HK-2 (cell line): ENCODE measurements at regions not wholly inside any gene's neighbourhood (a gene's known extent, or its start where the extent isn't known, plus 50 kb on each side); places are given as distances from the start of the nearest gene placed in this dataset.
"Not testable (repeated sequence)": the region's sequence is repeated elsewhere in the genome, so short reads cannot be mapped to it uniquely, and the experiment has no call there.

Experiments used
- DNase-seq: peaks from one replicate; pipeline ENCODE4 v3.0.0-alpha.2; 2018; ENCODE audit not compliant: unreplicated experiment

DNA sequence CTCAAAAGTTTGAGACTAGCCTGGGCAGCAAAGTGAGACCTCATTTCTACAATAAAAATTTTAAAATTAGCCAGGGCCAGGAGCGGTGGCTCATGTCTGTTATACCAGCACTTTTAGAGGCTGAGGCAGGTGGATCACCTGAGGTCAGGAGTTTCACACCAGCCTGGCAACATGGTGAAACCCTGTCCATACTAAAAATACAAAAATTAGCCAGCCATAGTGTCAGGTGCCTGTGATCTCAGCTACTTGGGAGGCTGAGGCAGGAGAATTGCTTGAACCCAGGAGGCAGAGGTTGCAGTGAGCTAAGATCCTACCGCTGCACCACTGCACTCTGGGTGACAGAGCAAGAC, 85.1 kb upstream of the MAP4 start:
- DNase-seq, result not testable (repeated sequence)

DNA sequence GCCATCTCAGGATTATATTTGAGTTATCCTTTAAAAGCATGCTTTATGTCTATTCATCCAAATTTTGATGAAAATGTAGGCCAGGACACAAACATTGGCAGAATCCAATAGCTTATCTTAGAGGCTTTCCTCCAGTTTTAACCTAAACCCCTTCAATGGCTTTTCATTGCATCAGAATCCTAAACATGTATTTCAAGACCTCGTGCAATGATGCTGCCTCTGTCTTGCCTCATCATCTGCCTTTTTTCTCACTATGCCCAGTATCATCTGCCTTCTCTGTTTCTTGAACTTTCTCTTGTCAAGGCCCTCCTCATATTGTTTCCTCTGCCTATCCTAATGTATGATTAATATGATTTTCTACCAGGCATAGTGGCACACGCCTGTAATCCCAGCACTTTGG, 76.1 kb upstream of the MAP4 start:
- no peak for DNase-seq

DNA sequence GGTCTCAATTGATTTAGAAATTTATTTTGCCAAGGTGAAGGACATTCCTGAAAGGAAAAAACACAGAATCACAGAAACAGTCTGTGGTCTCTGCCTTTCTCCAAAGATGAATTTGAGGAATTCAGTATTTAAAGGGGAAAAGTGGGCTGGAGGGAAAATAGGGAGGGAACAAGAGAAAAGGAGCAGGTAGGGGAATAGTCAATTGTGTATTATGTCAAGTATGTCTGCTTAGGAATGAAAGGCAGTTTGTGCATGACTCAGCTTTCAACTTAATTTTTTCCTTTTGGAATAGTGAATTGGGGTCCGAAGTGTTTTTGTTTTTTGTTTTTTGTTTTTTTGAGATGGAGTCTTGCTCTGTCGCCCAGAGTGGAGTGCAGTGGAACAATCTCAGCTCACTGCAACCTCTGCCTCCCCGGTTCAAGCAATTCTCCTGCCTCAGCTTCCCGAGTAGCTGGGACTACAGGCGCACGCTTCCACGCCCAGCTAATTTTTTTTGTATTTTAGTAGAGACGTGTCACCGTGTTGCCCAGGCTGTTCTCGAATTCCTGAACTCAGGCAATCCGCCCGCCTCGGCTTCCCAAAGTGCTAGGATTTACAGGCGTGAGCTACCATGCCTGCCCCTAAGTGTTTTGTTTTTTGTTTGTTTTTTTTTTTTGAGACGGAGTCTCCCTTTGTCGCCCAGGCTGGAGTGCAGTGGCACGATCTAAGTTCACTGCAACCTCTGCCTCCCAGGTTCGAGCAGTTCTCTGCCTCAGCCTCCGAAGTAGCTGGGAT, 74.1 kb upstream of the MAP4 start:
- DNase-seq, result no peak

DNA sequence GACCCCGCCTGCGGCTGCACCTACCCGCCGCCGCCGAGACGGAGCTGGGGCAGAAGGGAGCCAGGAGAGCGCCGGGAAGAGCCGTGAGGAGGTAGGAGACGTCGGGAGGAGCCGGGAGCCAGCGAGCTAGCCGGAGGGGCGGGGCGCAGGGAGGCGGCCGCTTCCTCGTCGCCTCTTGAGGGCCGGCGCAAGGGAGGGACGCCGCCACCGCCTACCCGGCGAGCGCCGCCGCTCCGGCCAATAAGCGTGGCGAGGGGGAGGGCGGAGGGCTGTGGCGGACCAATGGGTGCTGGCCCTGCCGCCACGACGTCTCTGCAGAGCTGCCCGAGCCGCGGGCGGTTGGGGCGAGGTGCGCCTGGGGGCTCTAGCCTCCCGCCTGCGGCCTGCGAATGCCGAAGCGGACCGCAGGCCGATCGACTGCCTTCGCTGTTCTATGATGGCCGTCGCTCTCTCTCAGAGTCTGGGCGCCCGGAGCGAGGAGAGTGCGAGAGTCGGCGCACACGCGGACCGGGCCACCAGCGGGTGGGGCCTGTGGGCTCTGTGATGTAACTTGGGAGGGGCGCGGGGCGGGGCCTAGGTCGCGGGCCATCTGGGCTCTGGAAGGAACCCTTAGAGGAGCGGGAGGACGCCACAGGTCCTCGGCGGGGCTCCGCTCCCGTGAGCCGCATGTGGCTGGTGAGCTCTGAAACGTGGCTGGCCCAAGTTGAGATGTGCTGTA, 72.7 kb upstream of the MAP4 start:
- DNase-seq, result peak; percentile 90

DNA sequence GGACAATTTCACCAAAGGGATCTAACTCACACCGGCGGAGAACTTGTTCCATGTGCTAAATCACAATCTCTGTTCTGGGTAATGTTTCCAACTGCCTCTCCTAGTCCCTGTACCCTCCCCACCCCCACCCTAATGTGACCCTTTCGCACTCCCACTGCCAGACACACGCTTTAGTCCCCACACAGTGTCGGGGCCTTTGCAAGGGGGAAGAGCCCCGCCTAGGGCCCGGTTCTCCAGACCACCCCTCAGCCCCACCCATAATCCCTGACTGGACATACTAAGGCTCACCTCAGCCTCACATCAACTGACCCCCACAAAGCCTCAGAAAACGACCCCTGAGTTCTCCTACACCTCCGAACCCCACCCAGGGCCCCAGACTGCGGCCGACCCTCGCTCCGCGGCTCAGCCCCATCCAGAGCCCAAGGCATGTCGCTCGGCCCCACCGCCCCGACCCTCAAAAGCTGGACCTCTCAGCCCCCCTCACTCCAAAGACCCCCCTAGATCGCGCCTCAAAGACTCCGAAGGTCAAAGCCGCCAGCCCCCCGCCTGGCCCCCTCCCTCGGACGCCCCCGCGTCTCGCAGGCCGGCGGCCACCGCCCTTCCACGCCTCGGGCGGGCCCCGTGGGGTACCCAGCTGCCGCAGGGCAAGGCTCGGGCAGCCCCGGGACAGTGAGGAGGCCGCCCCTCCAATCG, 72.0 kb upstream of the MAP4 start:
- DNase-seq, result peak; percentile 19

DNA sequence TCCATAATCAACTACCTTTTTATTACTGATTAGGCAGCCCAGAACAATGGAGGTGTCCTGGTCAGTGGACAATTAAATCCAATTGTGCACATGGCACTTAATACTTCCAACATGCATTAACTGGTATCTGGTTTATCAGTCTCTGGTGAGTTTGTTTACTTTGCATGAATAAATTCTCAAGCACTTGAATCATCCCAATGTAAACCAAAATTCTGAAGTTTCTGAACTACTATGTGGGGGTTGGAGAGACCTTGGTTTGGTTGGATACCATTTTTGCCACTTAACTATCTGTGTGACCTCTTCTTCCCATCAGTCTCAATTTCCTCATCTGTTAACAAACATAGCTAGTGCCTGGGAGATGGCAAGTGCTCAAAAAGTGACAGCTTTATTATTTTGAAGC, 70.5 kb upstream of the MAP4 start:
- DNase-seq, result no peak

DNA sequence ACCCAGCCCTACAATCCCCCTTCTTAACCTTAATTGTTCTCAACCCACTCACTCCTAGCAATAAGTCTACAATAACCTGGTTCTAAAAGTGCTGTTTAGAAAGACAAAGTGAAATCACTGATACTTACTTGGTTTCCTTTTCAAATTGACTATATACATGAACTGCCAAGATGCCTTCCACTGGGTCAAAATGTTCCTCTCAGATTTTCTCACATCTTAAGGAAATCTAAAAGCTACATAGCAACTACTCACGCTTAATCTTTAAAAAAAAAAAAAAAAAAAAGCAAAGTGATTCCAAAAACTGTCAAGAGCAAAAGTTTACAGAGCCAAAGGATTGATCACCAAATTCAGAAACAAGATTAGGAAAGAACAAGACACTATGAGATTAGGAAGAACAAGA, 68.7 kb upstream of the MAP4 start:
- no peak for DNase-seq

DNA sequence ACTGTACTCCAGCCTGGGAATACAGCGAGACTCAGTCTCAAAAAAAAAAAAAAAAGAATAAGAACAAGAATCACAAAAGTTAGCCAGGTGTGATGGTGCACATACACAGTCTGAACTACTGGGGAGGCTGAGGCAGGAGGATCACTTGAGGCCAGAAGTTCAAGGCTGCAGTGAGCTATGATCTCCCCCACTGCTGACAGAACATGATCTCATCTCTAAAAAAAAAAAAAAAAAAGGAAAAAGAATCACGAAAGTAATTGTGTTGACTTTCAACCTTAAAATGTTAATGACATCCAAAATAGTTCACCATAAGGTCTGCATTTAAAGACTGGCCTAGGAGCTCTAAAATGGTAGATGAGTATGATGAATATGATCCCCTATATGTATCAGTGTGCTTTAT, 68.0 kb upstream of the MAP4 start:
- DNase-seq, result no peak

DNA sequence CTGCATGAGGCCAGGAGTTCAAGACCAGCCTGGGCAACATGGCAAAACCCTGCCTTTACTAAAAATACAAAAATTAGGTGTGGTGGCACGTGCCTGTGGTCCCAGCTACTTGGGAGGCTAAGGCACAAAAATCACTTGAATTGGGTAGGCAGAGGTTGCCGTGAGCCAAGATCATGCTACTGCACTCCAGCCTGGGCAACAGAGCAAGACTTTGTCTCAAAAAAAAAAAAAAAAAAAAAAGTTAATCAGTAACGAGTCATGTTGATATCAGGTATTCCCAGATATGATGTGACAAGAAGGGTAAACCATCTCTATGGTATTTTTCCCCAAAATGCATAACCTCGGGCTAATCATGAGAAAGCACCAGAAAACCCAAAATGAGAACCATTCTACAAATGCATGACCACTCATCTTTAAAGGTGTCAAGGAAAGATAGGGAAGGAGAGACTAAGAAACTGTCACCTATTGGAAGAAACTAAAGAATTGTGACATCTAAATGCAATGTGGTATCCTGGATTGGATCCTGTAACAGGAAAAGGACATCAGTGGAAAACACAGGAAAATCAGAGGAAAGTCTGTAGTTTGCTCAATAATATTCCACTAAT, 66.5 kb upstream of the MAP4 start:
- no peak for DNase-seq

DNA sequence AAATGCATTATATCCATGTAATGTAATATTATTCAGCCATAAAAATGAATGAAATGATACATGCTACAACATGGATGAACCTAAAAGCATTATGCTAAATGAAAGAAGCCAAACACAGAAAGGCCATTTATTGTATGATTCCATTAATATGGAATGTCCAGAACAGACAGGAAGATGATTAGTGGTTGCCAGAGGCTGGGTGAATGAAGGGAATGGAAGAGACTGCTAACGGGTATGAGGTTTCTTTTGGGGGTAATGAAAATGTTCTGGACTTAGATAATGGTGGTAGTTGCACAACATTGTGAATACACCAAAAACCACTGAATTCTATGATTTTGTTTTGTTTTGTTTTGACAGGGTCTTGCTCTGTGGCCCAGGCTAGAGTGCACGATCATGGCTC, 61.6 kb upstream of the MAP4 start:
- DNase-seq, result no peak

DNA sequence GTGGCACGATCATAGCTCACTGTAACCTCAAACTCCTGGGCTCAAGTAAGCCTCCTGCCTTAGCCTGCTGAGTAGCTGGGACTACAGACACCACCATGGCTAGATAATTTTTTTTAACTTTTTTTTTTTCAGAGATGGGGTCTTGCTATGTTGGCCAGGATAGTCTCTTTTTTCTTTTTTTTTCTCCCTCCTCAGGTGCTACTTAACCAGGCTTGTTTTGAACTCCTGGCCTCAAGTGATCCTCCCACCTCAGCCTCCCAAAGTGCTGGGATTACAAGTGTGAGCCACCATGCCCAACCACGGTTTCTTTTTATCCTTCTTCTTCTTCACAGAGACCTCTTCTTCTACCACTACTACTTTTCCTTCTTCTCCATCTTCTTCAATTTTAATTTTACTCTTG, 53.8 kb upstream of the MAP4 start:
- no peak for DNase-seq

DNA sequence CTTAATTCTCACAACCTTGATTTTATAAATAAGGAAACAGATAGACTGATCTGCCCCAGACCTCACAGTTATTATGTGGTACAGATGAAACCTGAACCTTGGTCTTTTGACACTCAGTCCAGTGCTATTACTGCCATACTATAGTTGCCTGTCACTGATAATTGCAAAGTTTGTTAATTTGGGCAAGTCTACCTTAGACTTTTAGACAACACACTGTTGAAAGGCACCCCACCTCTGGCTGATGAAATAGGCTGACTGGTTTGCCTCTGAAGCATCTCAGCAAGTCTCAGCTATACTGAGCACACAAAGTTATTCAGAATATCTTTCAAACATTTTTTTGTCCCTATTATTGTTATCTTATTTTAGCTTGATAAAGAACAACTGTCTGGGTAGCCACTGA, 53.1 kb upstream of the MAP4 start:
- no peak for DNase-seq

DNA sequence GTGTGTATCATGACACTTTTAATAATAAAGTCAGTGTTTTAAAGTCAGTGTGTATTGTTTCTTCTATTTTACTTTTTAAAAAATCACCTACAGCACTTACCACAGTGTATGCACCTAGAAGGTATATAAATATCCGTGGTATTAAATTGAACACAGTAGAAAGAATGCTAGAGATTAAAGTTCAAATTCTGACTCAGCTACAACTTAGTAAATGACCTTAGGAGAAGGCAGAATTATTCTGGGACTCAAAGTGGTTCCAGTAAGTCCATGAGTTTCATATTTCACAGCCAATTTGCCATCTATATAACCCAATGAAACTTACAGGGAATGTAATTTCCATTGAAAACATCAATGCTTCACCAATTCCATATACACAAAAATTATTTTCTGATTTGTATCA, 52.7 kb upstream of the MAP4 start:
- no peak for DNase-seq

DNA sequence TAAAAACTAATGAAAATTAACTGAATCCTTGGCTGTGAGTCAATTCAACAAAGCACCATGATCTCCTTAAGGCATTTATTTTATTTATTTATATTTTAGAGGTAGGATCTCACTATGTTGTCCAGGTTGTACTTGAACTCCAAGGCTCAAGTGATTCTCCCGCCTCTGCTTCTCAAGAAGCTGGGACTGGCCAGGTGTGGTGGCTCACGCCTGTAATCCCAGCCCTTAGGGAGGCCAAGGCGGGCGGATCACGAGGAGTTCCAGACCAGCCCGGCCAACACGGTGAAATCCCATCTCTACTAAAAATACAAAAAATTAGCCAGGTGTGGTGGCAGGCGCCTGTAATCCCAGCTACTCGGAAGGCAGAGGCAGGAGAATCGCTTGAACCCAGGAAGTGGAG, 52.1 kb upstream of the MAP4 start:
- not testable (repeated sequence) for DNase-seq

DNA sequence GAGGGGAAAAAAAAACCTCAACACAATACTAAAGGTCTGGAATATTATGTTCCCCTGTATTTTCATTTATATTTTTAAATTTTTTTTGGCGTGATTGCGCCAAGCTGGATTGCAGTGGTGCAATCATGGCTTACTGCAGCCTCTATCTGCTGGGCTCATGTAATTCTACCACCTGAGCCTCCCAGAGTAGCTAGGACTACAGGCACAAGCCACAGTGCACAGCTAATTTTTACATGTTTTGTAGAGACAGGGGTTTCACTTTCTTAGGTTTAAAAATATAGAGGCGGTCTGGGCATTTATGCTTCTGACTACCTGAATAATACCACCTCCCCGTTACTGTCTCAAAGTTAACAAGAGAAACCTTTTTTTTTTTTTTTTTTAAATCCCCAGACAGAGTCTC, 51.1 kb upstream of the MAP4 start:
- no peak for DNase-seq
